ENCODE measurements at regions not wholly inside any gene's neighbourhood (a gene's known extent, or its start where the extent isn't known, plus 50 kb on each side); places are given as distances from the start of the nearest gene placed in this dataset.

GRCh38 chr2:9107168-9108025 lies 99.2 kb upstream of the ASAP2 start:
- in situ Hi-C loops (cut with MboI; ENCODE audit: low sequenced_read_pairs), result no loop called here

- in situ Hi-C loops (cut with MboI; ENCODE audit: low sequenced_read_pairs), result no loop called here
Measured at GRCh38 chr2:9106338-9107167, 100.1 kb upstream of the ASAP2 start.

- in situ Hi-C loops (cut with MboI; ENCODE audit: low sequenced_read_pairs), result no loop called here
Measured at GRCh38 chr2:9105601-9106337, 100.8 kb upstream of the ASAP2 start.

- in situ Hi-C loops (cut with MboI; ENCODE audit: low sequenced_read_pairs), result no loop called here
Measured at GRCh38 chr2:9103663-9104277, 100.3 kb upstream of the MBOAT2 start.

DNA sequence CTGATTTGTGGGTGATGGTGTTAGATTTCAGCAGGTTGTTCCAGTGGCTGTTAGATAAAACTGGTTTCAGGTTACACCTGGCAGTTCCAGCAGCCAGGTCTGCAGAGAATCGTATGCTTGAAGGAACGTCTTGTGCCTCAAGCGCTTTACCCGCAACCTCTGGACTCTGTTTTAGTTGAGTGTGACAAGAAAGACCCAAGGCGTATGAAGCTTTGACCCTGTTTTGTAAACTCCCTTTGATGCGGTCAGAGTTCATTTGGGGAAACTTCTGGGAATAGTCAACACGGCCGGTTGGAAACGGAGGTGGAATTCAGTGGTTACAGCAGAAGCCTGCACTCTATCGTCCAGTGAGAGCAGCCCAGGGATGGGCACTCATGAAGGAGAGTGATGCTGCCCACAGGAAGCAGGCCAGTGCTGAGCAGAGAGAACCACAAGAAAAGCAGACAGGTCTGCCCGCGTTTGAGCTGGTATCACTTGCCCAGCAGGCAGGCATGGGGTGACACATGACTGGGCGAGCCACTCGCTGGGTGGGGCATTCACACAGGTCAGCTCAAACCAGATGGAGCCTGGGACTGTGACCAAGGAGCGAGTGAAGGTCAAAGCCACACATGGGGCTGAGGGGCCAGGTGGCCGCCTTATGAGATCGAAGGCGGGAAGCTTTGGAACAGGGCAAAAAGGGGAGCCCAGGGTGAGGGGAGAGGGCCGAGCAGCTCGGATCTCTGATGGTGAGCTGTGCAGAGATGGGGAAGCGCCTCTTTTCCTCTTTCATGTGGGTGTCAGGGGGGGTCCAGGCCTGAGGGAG lies 99.6 kb upstream of the MBOAT2 start:
- in situ Hi-C loops (cut with MboI; ENCODE audit: low sequenced_read_pairs), result no loop called here

DNA sequence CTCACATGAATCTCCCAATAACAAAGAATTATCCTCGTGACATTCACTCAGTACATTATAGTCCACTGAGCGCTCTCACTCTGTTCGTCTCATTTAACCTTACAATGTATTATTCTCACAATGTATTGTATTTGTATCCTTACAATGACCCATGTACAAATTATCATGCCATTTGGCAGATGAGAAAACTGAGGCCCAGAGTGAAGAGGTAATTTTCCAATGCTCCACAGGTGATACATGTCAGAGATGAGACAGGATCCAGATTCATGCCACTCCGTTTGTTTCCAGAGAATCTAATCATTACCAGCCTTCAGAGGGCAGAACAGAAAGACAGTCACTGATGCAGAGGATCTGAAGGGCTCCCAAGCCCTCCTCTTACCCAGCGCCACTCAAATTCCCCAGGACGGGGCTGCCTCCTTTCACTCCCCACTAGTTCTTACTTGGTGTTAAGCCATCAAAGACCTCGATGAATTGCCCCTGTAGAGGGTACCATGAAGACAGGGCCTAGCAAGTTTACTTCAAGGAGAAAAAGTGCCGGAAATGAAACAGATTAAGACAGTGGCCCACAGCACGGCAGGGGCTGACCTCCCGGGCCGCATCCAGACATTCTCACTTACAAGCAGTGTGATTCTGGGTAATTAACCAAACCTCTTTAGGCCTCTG lies 98.4 kb upstream of the MBOAT2 start:
- in situ Hi-C loops (cut with MboI; ENCODE audit: low sequenced_read_pairs), result no loop called here

- in situ Hi-C loops (cut with MboI; ENCODE audit: low sequenced_read_pairs), result no loop called here
Measured at GRCh38 chr2:9100080-9100876, 96.8 kb upstream of the MBOAT2 start.

GRCh38 chr2:9099341-9099751 lies 95.9 kb upstream of the MBOAT2 start:
- in situ Hi-C loops (cut with MboI; ENCODE audit: low sequenced_read_pairs), result no loop called here

GRCh38 chr2:9097892-9098291 lies 94.4 kb upstream of the MBOAT2 start:
- in situ Hi-C loops (cut with MboI; ENCODE audit: low sequenced_read_pairs), result no loop called here

- in situ Hi-C loops (cut with MboI; ENCODE audit: low sequenced_read_pairs), result no loop called here
Measured at GRCh38 chr2:9097239-9097638, 93.8 kb upstream of the MBOAT2 start.

- in situ Hi-C loops (cut with MboI; ENCODE audit: low sequenced_read_pairs), result no loop called here
Measured at GRCh38 chr2:9096761-9097160, 93.3 kb upstream of the MBOAT2 start.

DNA sequence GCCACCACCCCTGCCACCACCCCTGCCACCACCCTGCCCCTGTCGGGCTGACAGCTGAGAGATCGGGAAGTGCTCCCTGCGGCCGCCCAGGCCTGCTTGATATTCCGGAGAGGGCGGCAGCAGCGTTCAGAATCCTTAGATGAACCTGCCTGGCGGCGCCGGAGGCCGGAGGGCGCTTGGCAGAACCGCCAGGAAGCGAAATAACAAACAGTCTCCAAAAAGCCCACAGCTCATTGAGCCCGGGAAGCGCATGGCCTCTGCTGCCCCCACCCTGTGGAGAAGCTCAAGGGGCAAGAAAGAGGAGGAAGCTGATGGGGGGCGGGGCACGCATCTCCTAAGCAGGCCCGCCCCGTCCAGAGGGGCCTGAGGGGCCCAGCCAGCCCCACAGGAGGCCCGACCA lies 92.2 kb upstream of the MBOAT2 start:
- in situ Hi-C loops (cut with MboI; ENCODE audit: low sequenced_read_pairs), result no loop called here

DNA sequence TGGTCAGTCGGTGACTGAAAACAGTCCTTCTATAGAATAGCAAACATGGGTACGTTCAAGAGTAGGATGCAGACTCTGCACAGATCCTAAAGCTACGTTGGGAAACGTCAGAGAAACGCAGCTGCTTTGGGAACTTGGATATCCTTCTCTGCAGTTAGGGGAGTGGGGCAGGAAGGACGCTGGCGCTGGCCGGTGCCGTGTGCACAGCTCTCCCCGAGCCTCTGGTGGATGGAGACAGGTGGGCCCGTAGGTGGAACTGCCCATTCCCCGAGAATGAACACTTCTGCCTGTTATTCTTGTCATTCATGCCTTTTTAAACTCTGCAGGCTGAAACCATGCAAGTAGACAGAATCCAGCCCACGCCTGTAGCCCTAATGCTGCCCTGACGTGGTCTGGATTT lies 91.7 kb upstream of the MBOAT2 start:
- in situ Hi-C loops (cut with MboI; ENCODE audit: low sequenced_read_pairs), result no loop called here

- in situ Hi-C loops (cut with MboI; ENCODE audit: low sequenced_read_pairs), result no loop called here
Measured at GRCh38 chr2:9094117-9094516, 90.6 kb upstream of the MBOAT2 start.

GRCh38 chr2:9093324-9093723 lies 89.8 kb upstream of the MBOAT2 start:
- in situ Hi-C loops (cut with MboI; ENCODE audit: low sequenced_read_pairs), result no loop called here

- in situ Hi-C loops (cut with MboI; ENCODE audit: low sequenced_read_pairs), result no loop called here
Measured at GRCh38 chr2:9092383-9093282, 89.1 kb upstream of the MBOAT2 start.

DNA sequence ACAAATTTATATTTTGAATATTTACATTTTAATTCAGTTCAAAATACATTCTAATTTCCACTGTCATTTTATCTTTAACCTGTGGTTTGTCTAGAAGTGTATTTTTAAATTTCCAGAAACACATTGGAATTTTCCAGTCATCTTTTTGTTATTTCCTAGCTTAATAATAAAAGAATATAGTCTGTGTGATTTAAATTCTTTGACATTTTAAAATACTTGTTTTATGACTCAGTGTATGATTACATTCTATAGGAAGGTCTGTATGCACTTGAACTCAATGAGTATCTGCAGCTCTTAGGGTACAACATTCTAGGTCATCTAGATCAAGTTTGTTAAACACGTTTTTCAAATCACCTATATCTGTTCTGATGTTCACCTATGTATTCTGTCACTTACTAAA lies 88.3 kb upstream of the MBOAT2 start:
- in situ Hi-C loops (cut with MboI; ENCODE audit: low sequenced_read_pairs), result no loop called here

- in situ Hi-C loops (cut with MboI; ENCODE audit: low sequenced_read_pairs), result no loop called here
Measured at GRCh38 chr2:9089831-9090230, 86.3 kb upstream of the MBOAT2 start.

All from HL-60/S4 treated with phorbol 12-myristate 13-acetate at 8.2 ng/mL for 4 days and 3 days (cell line).